Endothelial cell (in vitro differentiated cells): ENCODE measurements at regions not wholly inside any gene's neighbourhood (a gene's known extent, or its start where the extent isn't known, plus 50 kb on each side); places are given as distances from the start of the nearest gene placed in this dataset.

Experiments used
- DNase-seq: peaks from one replicate; pipeline ENCODE4 v3.0.0; 2021; ENCODE audit warnings: low spot score
- H3K27ac Mint-ChIP-seq: one replicate; pipeline ENCODE4 v1.8.0; 2021; ENCODE audit warnings: mixed read lengths, inconsistent platforms; ENCODE audit not compliant: unreplicated experiment
- H3K27me3 Mint-ChIP-seq: one replicate; pipeline ENCODE4 v1.8.0; 2021; ENCODE audit warnings: mild to moderate bottlenecking, moderate library complexity, mixed read lengths, inconsistent platforms; ENCODE audit not compliant: unreplicated experiment
- H3K36me3 Mint-ChIP-seq: one replicate; pipeline ENCODE4 v1.8.0; 2021; ENCODE audit warnings: mild to moderate bottlenecking, low read depth, mixed read lengths, inconsistent platforms; ENCODE audit not compliant: unreplicated experiment
- H3K4me1 Mint-ChIP-seq: one replicate; pipeline ENCODE4 v1.8.0; 2021; ENCODE audit warnings: mild to moderate bottlenecking, mixed read lengths, inconsistent platforms; ENCODE audit not compliant: unreplicated experiment
- H3K4me3 Mint-ChIP-seq: one replicate; pipeline ENCODE4 v1.8.0; 2021; ENCODE audit warnings: mild to moderate bottlenecking, mixed read lengths, inconsistent platforms; ENCODE audit not compliant: unreplicated experiment
- H3K9me3 Mint-ChIP-seq: one replicate; pipeline ENCODE4 v1.8.0; 2021; ENCODE audit warnings: mixed read lengths, inconsistent platforms; ENCODE audit not compliant: unreplicated experiment
- TF ChIP-seq, protein P1 (sequence below): fragments of 200-600 bp; sonication (generic); IDR thresholded peaks from one replicate; pipeline ENCODE4 v1.5.0; 2021; ENCODE audit warnings: antibody characterized with exemption; ENCODE audit not compliant: unreplicated experiment

DNA sequence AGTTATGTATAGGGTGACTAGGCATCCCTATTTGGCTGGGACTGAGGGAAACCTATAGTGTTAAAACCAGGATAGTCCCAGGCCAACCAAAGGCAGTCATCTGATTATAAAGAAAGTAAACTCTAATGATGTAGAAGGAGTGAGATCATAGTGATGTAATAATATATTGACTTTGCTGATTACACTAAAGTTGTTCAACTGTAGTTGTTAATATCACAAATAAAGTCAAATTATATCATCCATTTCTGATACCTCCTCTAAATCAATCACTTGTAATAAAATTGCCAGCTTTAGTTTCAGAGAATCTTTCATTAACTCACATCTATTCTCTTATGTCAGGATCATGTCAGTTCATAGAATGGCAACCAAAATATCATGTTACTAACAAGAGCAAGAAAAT, 98.6 kb downstream of the FOXB1 start:
- Mint-ChIP-seq H3K27ac (no peak overlapping the region), H3K27me3 (peaks cover 1% of the 10 kb centered on the region), H3K4me3 (no peak overlapping the region), H3K4me1 (no peaks in the 10 kb centered on the region), H3K9me3 (no peaks in the 10 kb centered on the region), H3K36me3 (no peaks in the 10 kb centered on the region)
- TF ChIP-seq, protein P1, sequence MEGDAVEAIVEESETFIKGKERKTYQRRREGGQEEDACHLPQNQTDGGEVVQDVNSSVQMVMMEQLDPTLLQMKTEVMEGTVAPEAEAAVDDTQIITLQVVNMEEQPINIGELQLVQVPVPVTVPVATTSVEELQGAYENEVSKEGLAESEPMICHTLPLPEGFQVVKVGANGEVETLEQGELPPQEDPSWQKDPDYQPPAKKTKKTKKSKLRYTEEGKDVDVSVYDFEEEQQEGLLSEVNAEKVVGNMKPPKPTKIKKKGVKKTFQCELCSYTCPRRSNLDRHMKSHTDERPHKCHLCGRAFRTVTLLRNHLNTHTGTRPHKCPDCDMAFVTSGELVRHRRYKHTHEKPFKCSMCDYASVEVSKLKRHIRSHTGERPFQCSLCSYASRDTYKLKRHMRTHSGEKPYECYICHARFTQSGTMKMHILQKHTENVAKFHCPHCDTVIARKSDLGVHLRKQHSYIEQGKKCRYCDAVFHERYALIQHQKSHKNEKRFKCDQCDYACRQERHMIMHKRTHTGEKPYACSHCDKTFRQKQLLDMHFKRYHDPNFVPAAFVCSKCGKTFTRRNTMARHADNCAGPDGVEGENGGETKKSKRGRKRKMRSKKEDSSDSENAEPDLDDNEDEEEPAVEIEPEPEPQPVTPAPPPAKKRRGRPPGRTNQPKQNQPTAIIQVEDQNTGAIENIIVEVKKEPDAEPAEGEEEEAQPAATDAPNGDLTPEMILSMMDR = no peak
- DNase-seq = no peak

DNA sequence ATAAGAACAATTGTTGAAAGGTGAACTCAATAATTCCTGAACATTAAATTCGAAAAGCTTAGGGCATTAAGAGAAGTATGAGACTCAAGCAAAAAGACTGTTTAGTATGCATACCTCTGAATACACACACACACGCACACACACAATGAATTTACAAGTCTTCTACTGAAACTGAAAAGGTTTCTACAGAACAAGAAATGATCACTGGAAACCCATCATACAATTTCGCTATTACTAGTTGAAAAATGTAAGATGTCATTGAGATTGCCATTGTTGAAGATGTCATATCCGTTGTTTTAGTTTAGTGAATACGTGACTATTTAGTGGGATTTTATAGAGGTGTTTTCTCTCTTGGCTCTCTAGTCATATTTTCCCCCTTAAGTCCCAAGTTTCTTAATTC, 106.8 kb downstream of the FOXB1 start:
- no peak overlapping the region for H3K4me3 Mint-ChIP-seq
- no peak overlapping the region for H3K27ac Mint-ChIP-seq
- H3K9me3 Mint-ChIP-seq = no peaks in the 10 kb centered on the region
- no peak for DNase-seq
- no peaks in the 10 kb centered on the region for H3K27me3 Mint-ChIP-seq
- TF ChIP-seq, protein P1 = no peak
- H3K4me1 Mint-ChIP-seq = peaks cover 7% of the 10 kb centered on the region
- no peaks in the 10 kb centered on the region for H3K36me3 Mint-ChIP-seq

DNA sequence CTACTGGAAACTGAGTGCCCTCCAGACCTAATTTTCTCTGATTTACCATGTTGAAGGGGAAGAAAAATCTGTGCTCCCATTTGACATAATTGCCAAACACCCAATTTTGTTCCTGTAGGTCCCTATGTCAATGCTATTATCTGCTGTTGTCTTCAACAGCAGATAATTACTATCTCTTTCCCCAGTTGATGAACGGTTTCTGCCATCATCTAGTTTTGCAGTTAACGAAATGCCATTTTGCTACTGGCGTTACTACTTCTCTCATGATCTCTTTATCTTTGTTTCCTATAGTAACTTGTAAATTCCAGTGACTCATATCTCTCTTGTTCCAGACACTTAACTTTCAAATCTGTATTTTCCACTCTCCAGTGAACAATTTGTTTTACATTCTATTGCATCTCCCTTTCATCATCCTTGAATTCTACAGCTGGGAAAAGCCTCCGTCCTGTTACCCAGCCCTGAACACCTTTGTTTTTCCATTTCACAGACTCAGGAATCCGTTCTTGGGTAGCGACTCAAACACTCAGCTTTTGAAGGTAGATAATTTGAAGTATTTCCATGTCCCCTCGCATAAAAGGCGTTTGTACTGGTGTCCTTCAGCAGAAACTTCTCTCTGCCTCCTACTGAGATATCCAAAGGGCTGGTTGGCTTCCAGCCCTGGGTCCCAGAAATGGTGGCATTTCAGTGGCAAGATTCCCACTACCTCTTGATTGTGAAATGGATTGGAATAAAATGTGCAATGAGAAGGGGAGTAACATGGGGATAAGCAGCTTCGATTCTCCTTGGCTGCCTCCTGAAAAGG, 111.7 kb downstream of the FOXB1 start:
- Mint-ChIP-seq H3K27ac (no peak overlapping the region), H3K4me3 (no peak overlapping the region), H3K27me3 (no peaks in the 10 kb centered on the region), H3K36me3 (no peaks in the 10 kb centered on the region), H3K9me3 (no peaks in the 10 kb centered on the region), H3K4me1 (peaks cover 12% of the 10 kb centered on the region)
- DNase-seq = no peak
- TF ChIP-seq, protein P1 = no peak

DNA sequence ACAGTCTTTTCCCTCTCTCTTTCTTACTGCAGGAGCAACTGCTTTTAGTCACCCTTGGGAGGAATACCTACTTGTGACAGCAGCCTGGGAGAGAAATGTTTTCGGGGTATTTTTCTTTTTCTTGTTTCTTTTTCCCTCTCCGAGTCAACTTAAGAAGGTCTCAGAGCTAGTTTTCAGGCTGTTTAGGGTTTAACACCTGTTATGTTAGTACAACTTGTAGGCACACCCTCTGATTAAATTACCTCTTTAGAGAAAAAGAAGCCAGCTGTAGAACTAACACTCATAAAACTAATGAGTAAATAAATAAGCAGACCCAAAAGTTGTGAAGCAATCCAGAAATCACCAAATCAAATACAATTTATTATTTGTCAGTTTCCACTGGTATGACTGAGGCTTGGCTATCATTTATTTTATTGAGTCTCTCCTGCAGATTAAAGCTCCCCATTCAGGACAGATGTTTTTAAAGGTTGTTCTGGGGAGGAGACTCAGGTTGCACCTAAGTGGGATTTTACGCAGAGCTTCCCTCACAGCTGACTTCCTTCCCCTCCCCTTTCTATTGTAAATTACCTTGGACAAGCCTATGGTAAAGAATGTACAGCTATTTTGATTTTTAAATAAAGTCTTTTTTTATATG, 112.5 kb downstream of the FOXB1 start:
- Mint-ChIP-seq H3K36me3 (no peaks in the 10 kb centered on the region), H3K27me3 (no peaks in the 10 kb centered on the region), H3K27ac (no peak overlapping the region), H3K4me3 (no peak overlapping the region), H3K9me3 (no peaks in the 10 kb centered on the region), H3K4me1 (peaks cover 12% of the 10 kb centered on the region)
- DNase-seq = no peak
- TF ChIP-seq, protein P1 = no peak

DNA sequence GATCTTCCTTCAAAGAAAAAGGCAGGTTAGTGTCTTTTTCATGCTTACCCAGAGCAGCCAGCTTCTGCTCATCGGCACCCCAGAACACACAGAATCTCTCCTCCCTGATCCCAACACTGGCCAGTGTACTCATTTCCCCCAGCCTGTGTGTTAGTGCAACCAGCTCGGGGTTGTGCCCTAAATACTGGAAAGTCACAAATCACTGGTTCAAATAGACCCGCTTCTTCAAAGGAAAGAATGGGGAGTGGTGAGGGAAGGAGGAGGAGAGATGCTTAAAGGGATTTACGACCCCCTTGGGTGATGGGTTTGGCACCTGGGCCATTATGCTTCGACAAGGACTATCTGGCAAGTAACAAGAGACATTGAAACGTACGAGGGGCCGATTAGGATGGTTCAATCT, 114.0 kb downstream of the FOXB1 start:
- H3K27ac Mint-ChIP-seq = no peak overlapping the region
- peaks cover 12% of the 10 kb centered on the region for H3K4me1 Mint-ChIP-seq

More for the DNA sequence above, 114.0 kb downstream of the FOXB1 start:
- DNase-seq = no peak
- Mint-ChIP-seq H3K4me3 (no peak overlapping the region), H3K27me3 (no peaks in the 10 kb centered on the region), H3K9me3 (no peaks in the 10 kb centered on the region), H3K36me3 (no peaks in the 10 kb centered on the region)
- TF ChIP-seq, protein P1 = no peak
